Esophagus muscularis mucosa (tissue), 4 donors: ENCODE measurements at regions not wholly inside any gene's neighbourhood (a gene's known extent, or its start where the extent isn't known, plus 50 kb on each side); places are given as distances from the start of the nearest gene placed in this dataset.
"Not testable (repeated sequence)": the region's sequence is repeated elsewhere in the genome, so short reads cannot be mapped to it uniquely, and the experiment has no call there.

Experiments used
- EP300 ChIP-seq: sonication (generic); formaldehyde crosslinking; IDR thresholded peaks from one replicate; pipeline ENCODE4 v1.6.1; 2017; ENCODE audit warnings: antibody characterized with exemption
- POLR2A ChIP-seq: fragments of 450-650 bp; IDR thresholded peaks from one replicate; pipeline ENCODE4 v1.6.1; 2017; ENCODE audit warnings: antibody characterized with exemption, moderate library complexity, mild to moderate bottlenecking, low read depth
- POLR2AphosphoS5 ChIP-seq, 2 donors: sonication (generic); formaldehyde crosslinking; IDR thresholded peaks; one replicate each; pipeline ENCODE4 v1.6.1; 2017; ENCODE audit warnings: antibody characterized with exemption in 2 of 2
- TF ChIP-seq, protein P1 (sequence below), 3 experiments: fragments of 200-600 bp in 2 of 3; fragments of 450-650 bp in 1 of 3; sonication (generic) in 2 of 3; IDR thresholded peaks; one replicate each; pipeline ENCODE4 v1.5.1; 2017 to 2019; ENCODE audit warnings: antibody characterized with exemption in 3 of 3, mild to moderate bottlenecking in 2 of 3, moderate library complexity in 1 of 3

DNA sequence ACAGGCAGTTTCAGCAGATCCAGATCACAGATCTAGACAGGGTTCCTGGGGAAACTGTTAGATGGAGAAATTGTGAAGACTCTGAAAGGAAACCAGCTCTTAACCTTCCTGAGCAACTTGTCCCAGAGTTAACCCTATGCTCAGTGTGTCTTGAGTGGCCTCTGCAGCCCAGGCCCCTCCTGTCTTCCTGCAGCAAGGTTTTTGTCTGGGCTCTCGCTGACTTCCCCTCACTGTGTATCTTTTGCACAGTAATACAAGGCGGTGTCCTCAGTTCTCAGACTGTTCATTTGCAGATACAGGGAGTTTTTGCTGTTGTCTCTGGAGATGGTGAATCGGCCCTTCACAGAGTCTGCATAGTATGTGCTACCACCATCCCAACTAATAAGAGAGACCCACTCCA is 943.6 kb downstream of the TMEM121 start:
- not testable (repeated sequence) for TF ChIP-seq POLR2AphosphoS5 (IDR thresholded peaks at IDR 0.05); POLR2A; EP300
- TF ChIP-seq, protein P1, sequence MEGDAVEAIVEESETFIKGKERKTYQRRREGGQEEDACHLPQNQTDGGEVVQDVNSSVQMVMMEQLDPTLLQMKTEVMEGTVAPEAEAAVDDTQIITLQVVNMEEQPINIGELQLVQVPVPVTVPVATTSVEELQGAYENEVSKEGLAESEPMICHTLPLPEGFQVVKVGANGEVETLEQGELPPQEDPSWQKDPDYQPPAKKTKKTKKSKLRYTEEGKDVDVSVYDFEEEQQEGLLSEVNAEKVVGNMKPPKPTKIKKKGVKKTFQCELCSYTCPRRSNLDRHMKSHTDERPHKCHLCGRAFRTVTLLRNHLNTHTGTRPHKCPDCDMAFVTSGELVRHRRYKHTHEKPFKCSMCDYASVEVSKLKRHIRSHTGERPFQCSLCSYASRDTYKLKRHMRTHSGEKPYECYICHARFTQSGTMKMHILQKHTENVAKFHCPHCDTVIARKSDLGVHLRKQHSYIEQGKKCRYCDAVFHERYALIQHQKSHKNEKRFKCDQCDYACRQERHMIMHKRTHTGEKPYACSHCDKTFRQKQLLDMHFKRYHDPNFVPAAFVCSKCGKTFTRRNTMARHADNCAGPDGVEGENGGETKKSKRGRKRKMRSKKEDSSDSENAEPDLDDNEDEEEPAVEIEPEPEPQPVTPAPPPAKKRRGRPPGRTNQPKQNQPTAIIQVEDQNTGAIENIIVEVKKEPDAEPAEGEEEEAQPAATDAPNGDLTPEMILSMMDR (IDR thresholded peaks at IDR 0.05): not testable (repeated sequence)
